Breast epithelium (tissue), 4 donors: ENCODE measurements at regions not wholly inside any gene's neighbourhood (a gene's known extent, or its start where the extent isn't known, plus 50 kb on each side); places are given as distances from the start of the nearest gene placed in this dataset.

Experiments
- DNase-seq, 2 donors: peaks; one replicate each; pipeline ENCODE4 v3.0.0-alpha.2; 2019; ENCODE audit warnings: low spot score in 2 of 2
- H3K27ac ChIP-seq, 2 donors: fragments of 200-600 bp; sonication (generic) in 1 of 2; one replicate each; pipeline ENCODE4 v1.5.1; 2016 to 2019; ENCODE audit warnings: mild to moderate bottlenecking in 1 of 2
- H3K27me3 ChIP-seq, 2 donors: fragments of 200-600 bp; sonication (generic) in 1 of 2; one replicate each; pipeline versions ENCODE4 v1.5.1 to v1.6.0; 2017 to 2019; ENCODE audit warnings: control low read depth in 1 of 2, mild to moderate bottlenecking in 1 of 2
- H3K36me3 ChIP-seq: fragments of 200-600 bp; one replicate; pipeline ENCODE4 v1.5.1; 2019
- H3K4me1 ChIP-seq, 2 donors: fragments of 200-600 bp; sonication (generic); one replicate each; pipeline ENCODE4 v1.5.1; 2016 to 2019; ENCODE audit warnings: control low read depth in 1 of 2
- H3K4me3 ChIP-seq, 3 donors: fragments of 200-600 bp; sonication (generic); 1 replicate in 2 of 3; 2 replicates in 1 of 3; pipeline ENCODE4 v1.5.1; 2016 to 2019; ENCODE audit warnings: mild to moderate bottlenecking in 3 of 3, moderate library complexity in 2 of 3
- H3K9me3 ChIP-seq, 2 donors: fragments of 200-600 bp; sonication (generic) in 1 of 2; one replicate each; pipeline ENCODE4 v1.5.1; 2016 to 2019; ENCODE audit warnings: control low read depth in 1 of 2
- POLR2A ChIP-seq: fragments of 450-650 bp; IDR thresholded peaks from one replicate; pipeline ENCODE4 v1.6.1; 2016; ENCODE audit warnings: antibody characterized with exemption, mild to moderate bottlenecking, moderate library complexity
- POLR2AphosphoS5 ChIP-seq, 3 donors: sonication (generic); formaldehyde crosslinking; IDR thresholded peaks; one replicate each; pipeline ENCODE4 v1.6.1; 2017; ENCODE audit warnings: antibody characterized with exemption in 3 of 3
- intact Hi-C: fragments of 100-400 bp; cut with DNase I; formaldehyde crosslinking; loops from one replicate; pipeline ENCODE4 v1.15.1; 2023; ENCODE audit warnings: low total_unique reads
- TF ChIP-seq, protein P1 (sequence below), 3 donors: fragments of 450-650 bp; IDR thresholded peaks; one replicate each; pipeline ENCODE4 v1.5.1; 2016 to 2017; ENCODE audit warnings: antibody characterized with exemption in 3 of 3, mild to moderate bottlenecking in 3 of 3, moderate library complexity in 3 of 3

DNA sequence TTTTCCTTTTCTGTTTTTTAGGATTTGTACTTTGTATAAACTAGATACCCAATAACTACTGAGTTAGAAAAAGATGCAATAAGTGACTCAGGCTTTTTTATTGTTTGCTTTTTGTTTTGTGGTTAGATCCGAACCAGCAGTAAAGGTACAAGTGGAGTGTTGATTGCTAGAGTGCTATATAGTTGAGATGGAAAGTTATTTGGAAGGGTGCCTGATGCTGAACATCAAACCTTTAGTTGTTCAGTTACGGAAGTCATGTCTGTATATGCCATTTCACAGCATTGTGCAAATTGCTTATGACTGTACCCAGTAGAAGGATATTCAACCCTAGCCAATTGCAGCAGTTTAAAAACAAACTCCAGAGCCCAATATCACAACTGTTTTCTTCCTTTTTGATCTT lies 285.1 kb downstream of the MAT2B start:
- no peaks in the 10 kb centered on the region for H3K36me3 ChIP-seq
- no peak overlapping the region for H3K27ac ChIP-seq
- intact Hi-C loops = no loop called here
- TF ChIP-seq POLR2A (no peak), POLR2AphosphoS5 (IDR thresholded peaks at IDR 0.05) (no peak)
- TF ChIP-seq, protein P1, sequence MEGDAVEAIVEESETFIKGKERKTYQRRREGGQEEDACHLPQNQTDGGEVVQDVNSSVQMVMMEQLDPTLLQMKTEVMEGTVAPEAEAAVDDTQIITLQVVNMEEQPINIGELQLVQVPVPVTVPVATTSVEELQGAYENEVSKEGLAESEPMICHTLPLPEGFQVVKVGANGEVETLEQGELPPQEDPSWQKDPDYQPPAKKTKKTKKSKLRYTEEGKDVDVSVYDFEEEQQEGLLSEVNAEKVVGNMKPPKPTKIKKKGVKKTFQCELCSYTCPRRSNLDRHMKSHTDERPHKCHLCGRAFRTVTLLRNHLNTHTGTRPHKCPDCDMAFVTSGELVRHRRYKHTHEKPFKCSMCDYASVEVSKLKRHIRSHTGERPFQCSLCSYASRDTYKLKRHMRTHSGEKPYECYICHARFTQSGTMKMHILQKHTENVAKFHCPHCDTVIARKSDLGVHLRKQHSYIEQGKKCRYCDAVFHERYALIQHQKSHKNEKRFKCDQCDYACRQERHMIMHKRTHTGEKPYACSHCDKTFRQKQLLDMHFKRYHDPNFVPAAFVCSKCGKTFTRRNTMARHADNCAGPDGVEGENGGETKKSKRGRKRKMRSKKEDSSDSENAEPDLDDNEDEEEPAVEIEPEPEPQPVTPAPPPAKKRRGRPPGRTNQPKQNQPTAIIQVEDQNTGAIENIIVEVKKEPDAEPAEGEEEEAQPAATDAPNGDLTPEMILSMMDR (IDR thresholded peaks at IDR 0.05) = no peak
- DNase-seq = no peak
- H3K27me3 ChIP-seq = no peaks in the 10 kb centered on the region
- no peaks in the 10 kb centered on the region for H3K4me1 ChIP-seq
- H3K4me3 ChIP-seq = no peak overlapping the region
- H3K9me3 ChIP-seq = peaks cover 0 to 17% of the 10 kb centered on the region in 2 donors

DNA sequence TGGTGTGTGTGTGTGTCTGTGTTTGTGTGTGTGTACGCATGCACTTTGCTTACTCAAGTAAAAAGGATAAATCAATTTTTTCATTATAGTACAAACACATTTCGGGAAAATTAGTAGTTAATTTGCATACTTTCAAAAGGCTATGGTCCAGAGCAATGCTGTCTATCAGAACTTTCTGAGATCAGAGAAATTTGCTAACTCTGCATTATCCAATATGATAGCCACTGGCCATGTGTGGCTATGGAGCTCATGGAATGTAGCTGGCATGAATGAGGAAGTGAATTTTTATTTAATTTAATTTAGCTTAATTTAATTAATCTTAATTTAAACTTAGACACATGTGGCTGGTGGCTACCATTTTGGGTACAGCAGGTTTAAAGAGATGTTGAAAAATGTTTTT lies 289.6 kb downstream of the MAT2B start:
- Histone ChIP-seq H3K9me3 (peaks cover 0 to 5% of the 10 kb centered on the region in 2 donors), H3K27me3 (no peaks in the 10 kb centered on the region), H3K4me3 (no peak overlapping the region), H3K36me3 (no peaks in the 10 kb centered on the region), H3K27ac (no peak overlapping the region), H3K4me1 (no peaks in the 10 kb centered on the region)
- no peak for DNase-seq
- intact Hi-C loops = no loop called here
- TF ChIP-seq POLR2A = no peak
- TF ChIP-seq POLR2AphosphoS5 (IDR thresholded peaks at IDR 0.05) = no peak
- TF ChIP-seq, protein P1 (IDR thresholded peaks at IDR 0.05) = no peak

DNA sequence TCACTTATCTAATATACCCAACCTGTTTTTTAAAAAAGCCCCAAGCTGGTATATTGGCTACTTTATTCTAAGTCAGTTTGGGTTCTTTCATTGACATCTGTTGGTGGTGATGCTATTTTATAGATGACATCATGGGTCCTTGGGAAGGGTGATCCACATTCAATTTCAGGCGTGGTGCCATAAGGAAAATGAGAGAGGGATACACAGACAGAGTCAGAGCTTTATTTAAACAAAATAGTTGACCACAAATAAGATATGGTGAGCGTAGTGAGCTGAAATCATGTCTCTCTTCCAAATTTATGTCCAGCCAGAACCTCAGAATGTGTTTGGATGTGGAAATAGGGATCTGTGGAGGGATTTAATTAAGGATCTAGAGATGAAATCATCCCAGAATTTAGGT lies 302.4 kb downstream of the MAT2B start:
- H3K4me3 ChIP-seq = no peak overlapping the region
- H3K27me3 ChIP-seq = no peaks in the 10 kb centered on the region
- H3K9me3 ChIP-seq = no peaks in the 10 kb centered on the region
- no peaks in the 10 kb centered on the region for H3K36me3 ChIP-seq
- H3K4me1 ChIP-seq = no peaks in the 10 kb centered on the region
- TF ChIP-seq POLR2AphosphoS5 (IDR thresholded peaks at IDR 0.05) = no peak
- TF ChIP-seq, protein P1 (IDR thresholded peaks at IDR 0.05) = no peak
- TF ChIP-seq POLR2A = no peak
- intact Hi-C loops = no loop called here
- no peak overlapping the region for H3K27ac ChIP-seq
- no peak for DNase-seq

DNA sequence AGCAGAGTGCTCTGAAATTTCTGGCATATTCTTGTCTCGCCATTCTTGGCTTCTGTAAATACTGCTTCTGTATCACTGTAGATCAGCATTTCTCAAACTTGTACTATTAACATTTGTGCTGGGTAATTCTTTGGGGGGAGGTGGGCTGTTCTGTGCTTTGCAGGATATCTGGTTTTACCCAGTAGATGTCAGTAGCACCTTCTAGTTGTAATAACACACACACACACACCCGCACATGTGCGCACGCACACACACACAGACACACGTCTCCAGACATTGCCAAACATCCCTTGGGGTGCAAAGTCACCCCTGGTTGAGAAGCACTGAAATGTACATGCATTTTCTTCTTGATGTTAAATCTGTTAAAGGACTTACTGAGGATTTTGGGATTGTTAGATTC lies 304.1 kb downstream of the MAT2B start:
- no peak for DNase-seq
- intact Hi-C loops = no loop called here
- no peaks in the 10 kb centered on the region for H3K27me3 ChIP-seq
- TF ChIP-seq, protein P1 (IDR thresholded peaks at IDR 0.05) = no peak
- TF ChIP-seq POLR2A (no peak), POLR2AphosphoS5 (IDR thresholded peaks at IDR 0.05) (no peak)
- H3K36me3 ChIP-seq = no peaks in the 10 kb centered on the region
- H3K4me1 ChIP-seq = no peaks in the 10 kb centered on the region
- no peak overlapping the region for H3K4me3 ChIP-seq
- H3K9me3 ChIP-seq = no peaks in the 10 kb centered on the region
- H3K27ac ChIP-seq = no peak overlapping the region

DNA sequence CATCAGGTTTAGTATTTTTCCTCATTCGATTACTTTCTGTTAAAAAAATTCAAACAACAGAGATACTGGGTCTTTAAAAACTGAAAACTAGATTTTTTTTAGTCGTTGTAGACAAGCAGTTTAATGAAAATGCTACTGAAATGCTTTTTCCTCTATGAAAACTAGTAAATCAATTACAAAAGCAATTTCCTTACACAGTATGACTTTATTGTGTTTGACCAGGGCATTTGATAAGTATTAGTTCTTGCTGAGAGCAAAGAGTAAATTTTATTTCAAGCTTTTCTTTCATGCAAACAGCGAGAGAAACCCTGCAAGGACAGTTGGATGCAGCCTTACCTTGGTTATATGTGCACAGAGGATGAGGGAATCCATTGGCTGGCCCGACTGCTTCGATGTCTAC lies 308.5 kb downstream of the MAT2B start:
- Histone ChIP-seq H3K4me1 (no peaks in the 10 kb centered on the region), H3K27ac (no peak overlapping the region), H3K4me3 (no peak overlapping the region), H3K36me3 (no peaks in the 10 kb centered on the region), H3K27me3 (no peaks in the 10 kb centered on the region), H3K9me3 (peaks cover 0 to 12% of the 10 kb centered on the region in 2 donors)
- intact Hi-C loops = no loop called here
- no peak for DNase-seq
- TF ChIP-seq POLR2AphosphoS5 (IDR thresholded peaks at IDR 0.05) (no peak), POLR2A (no peak)
- TF ChIP-seq, protein P1 (IDR thresholded peaks at IDR 0.05) = no peak
